Testis (tissue), 2 donors: ENCODE measurements at regions not wholly inside any gene's neighbourhood (a gene's known extent, or its start where the extent isn't known, plus 50 kb on each side); places are given as distances from the start of the nearest gene placed in this dataset.
"Not testable (repeated sequence)": the region's sequence is repeated elsewhere in the genome, so short reads cannot be mapped to it uniquely, and the experiment has no call there.

Experiments
- DNase-seq: peaks from one replicate; pipeline ENCODE4 v3.0.0-alpha.2; 2019
- H3K27ac ChIP-seq, 2 donors: fragments of 200-600 bp; sonication (generic); one replicate each; pipeline ENCODE4 v1.5.1; 2019
- H3K27me3 ChIP-seq: fragments of 200-600 bp; sonication (generic); one replicate; pipeline ENCODE4 v1.5.1; 2019
- H3K36me3 ChIP-seq: fragments of 200-600 bp; sonication (generic); one replicate; pipeline ENCODE4 v1.5.1; 2017; ENCODE audit warnings: low read depth; ENCODE audit errors: missing control alignments
- H3K4me1 ChIP-seq: fragments of 200-600 bp; sonication (generic); one replicate; pipeline ENCODE4 v1.5.1; 2019
- H3K4me3 ChIP-seq, 2 donors: fragments of 200-600 bp; sonication (generic); one replicate each; pipeline ENCODE4 v1.5.1; 2017 to 2019
- H3K9me3 ChIP-seq: fragments of 200-600 bp; sonication (generic); one replicate; pipeline ENCODE4 v1.5.1; 2017
- POLR2A ChIP-seq: fragments of 450-650 bp; IDR thresholded peaks from one replicate; pipeline ENCODE4 v1.6.1; 2017; ENCODE audit warnings: antibody characterized with exemption, mild to moderate bottlenecking, moderate library complexity
- WGBS, 2 donors: methylation state at CpG; one replicate each; pipeline ENCODE4 v1.1.5; 2018; 5-methylcytosine and 5-hydroxymethylcytosine counted together
- intact Hi-C: fragments of 100-400 bp; cut with DNase I; formaldehyde crosslinking; loops from one replicate; pipeline ENCODE4 v1.15.1; 2023; ENCODE audit warnings: low total_unique reads
- TF ChIP-seq, protein P1 (sequence below), 3 experiments: fragments of 450-650 bp in 2 of 3; fragments of 200-600 bp in 1 of 3; sonication (generic) in 1 of 3; IDR thresholded peaks; one replicate each; pipeline ENCODE4 v1.5.1; 2016 to 2019; ENCODE audit warnings: antibody characterized with exemption in 3 of 3, mild to moderate bottlenecking in 2 of 3, moderate library complexity in 1 of 3

- no peak for TF ChIP-seq POLR2A
- TF ChIP-seq, protein P1, sequence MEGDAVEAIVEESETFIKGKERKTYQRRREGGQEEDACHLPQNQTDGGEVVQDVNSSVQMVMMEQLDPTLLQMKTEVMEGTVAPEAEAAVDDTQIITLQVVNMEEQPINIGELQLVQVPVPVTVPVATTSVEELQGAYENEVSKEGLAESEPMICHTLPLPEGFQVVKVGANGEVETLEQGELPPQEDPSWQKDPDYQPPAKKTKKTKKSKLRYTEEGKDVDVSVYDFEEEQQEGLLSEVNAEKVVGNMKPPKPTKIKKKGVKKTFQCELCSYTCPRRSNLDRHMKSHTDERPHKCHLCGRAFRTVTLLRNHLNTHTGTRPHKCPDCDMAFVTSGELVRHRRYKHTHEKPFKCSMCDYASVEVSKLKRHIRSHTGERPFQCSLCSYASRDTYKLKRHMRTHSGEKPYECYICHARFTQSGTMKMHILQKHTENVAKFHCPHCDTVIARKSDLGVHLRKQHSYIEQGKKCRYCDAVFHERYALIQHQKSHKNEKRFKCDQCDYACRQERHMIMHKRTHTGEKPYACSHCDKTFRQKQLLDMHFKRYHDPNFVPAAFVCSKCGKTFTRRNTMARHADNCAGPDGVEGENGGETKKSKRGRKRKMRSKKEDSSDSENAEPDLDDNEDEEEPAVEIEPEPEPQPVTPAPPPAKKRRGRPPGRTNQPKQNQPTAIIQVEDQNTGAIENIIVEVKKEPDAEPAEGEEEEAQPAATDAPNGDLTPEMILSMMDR (IDR thresholded peaks at IDR 0.05): no peak
- Histone ChIP-seq H3K4me1 (no peaks in the 10 kb centered on the region), H3K9me3 (no peaks in the 10 kb centered on the region), H3K27me3 (no peaks in the 10 kb centered on the region), H3K36me3 (no peaks in the 10 kb centered on the region), H3K4me3 (no peak overlapping the region), H3K27ac (no peak overlapping the region)
- intact Hi-C loops: no loop called here
- WGBS, 2 donors: 90 to 91% methylated on average over 8 of the region's 8 CpGs
- no peak for DNase-seq
Observed at GRCh38 chr2:7861910-7862702, 819.8 kb upstream of the ID2 start.

GRCh38 chr2:7866104-7866503, 815.8 kb upstream of the ID2 start:
- no peaks in the 10 kb centered on the region for H3K27me3 ChIP-seq
- 89 to 95% methylated on average over 3 of the region's 3 CpGs for WGBS, 2 donors
- intact Hi-C loops: no loop called here
- no peaks in the 10 kb centered on the region for H3K36me3 ChIP-seq
- DNase-seq: no peak
- H3K4me1 ChIP-seq: no peaks in the 10 kb centered on the region
- H3K4me3 ChIP-seq: no peak overlapping the region
- no peaks in the 10 kb centered on the region for H3K9me3 ChIP-seq
- no peak overlapping the region for H3K27ac ChIP-seq
- TF ChIP-seq, protein P1 (IDR thresholded peaks at IDR 0.05): no peak
- TF ChIP-seq POLR2A: no peak

DNA sequence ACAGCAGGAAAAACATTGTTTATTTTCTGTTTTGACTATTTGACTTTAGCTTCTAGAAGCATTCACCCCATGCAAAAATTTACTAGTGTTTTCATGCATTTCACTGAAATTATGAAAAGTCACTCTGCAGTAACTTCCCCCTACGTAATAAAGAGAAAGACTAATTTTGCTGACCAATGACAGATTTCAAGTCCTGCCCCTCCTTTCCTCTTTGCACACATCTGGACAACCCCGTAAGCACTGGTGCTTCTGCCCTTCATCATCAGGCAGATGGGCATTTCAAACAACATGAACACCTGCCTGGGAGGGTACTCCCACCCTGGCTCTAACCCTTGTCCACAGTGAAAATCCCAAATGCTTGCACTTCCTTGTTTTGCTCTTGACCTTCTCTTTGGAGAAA, 815.0 kb upstream of the ID2 start:
- WGBS, 2 donors: 88 to 91% methylated on average over 2 of the region's 2 CpGs
- DNase-seq: no peak
- intact Hi-C loops: no loop called here
- Histone ChIP-seq H3K27me3 (no peaks in the 10 kb centered on the region), H3K9me3 (no peaks in the 10 kb centered on the region), H3K4me1 (no peaks in the 10 kb centered on the region), H3K4me3 (no peak overlapping the region), H3K36me3 (no peaks in the 10 kb centered on the region), H3K27ac (no peak overlapping the region)
- TF ChIP-seq, protein P1 (IDR thresholded peaks at IDR 0.05): no peak
- no peak for TF ChIP-seq POLR2A

DNA sequence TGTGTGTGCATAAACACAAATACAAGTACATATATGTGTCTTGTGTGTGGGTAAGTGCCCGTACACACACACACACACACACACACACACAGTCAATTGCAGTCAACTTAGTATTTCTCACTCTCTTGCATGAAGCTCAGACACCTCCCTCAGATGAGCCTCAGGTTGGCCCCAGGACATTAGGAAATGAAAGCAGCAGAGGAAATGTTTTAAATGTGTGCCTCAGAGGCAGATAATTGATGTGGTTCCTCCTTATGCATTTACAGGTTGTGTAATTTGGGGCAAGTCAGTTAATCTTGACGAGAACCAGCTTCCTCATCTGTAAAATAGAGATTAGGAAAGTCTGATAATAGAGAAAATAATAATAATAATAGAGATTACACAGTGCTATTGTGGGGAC, 814.0 kb upstream of the ID2 start:
- H3K9me3 ChIP-seq: no peaks in the 10 kb centered on the region
- H3K4me3 ChIP-seq: no peak overlapping the region
- WGBS, 2 donors: 74 to 85% methylated on average over 2 of the region's 2 CpGs
- H3K27ac ChIP-seq: no peak overlapping the region
- no peak for TF ChIP-seq POLR2A
- TF ChIP-seq, protein P1 (IDR thresholded peaks at IDR 0.05): no peak
- no peak for DNase-seq
- H3K36me3 ChIP-seq: no peaks in the 10 kb centered on the region
- no peaks in the 10 kb centered on the region for H3K27me3 ChIP-seq
- intact Hi-C loops: no loop called here
- no peaks in the 10 kb centered on the region for H3K4me1 ChIP-seq

DNA sequence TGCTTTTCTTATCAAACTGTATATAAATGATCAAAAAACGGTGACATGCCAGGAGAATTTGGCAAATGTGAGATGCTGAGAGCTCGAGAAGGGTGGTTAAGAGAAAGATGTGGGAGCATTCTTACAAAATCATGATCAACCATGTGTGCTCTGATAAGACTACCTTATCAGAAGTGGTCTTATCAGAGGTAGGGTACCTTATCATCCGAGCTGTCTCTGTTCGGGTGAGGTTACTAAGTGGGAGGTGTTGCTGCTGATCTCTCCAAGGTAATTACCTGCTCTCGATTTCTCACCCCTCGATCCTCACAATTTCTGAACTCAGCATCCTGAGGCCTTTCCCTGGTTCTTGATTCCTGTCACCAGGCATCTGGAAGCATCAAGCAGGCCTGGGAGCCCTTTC, 813.0 kb upstream of the ID2 start:
- WGBS, 2 donors: 66 to 72% methylated on average over 6 of the region's 6 CpGs
- Histone ChIP-seq H3K4me3 (no peak overlapping the region), H3K27ac (no peak overlapping the region), H3K9me3 (no peaks in the 10 kb centered on the region), H3K36me3 (no peaks in the 10 kb centered on the region), H3K4me1 (no peaks in the 10 kb centered on the region), H3K27me3 (no peaks in the 10 kb centered on the region)
- intact Hi-C loops: no loop called here
- no peak for DNase-seq
- no peak for TF ChIP-seq POLR2A
- TF ChIP-seq, protein P1 (IDR thresholded peaks at IDR 0.05): no peak

- H3K4me1 ChIP-seq, DNase-seq, H3K27ac ChIP-seq, H3K27me3 ChIP-seq, H3K36me3 ChIP-seq, intact Hi-C loops, H3K4me3 ChIP-seq, H3K9me3 ChIP-seq: not testable (repeated sequence)
- 86 to 89% methylated on average over 8 of the region's 8 CpGs for WGBS, 2 donors
Observed at GRCh38 chr2:7876445-7876844, 805.4 kb upstream of the ID2 start.

- H3K36me3 ChIP-seq, intact Hi-C loops: not testable (repeated sequence)
- 95% methylated on average over 9 to 10 of the region's 12 CpGs for WGBS, 2 donors
Observed at GRCh38 chr2:7878266-7878665, 803.6 kb upstream of the ID2 start.

More at GRCh38 chr2:7878266-7878665, 803.6 kb upstream of the ID2 start:
- not testable (repeated sequence) for H3K27ac ChIP-seq, H3K4me3 ChIP-seq, H3K27me3 ChIP-seq, H3K4me1 ChIP-seq, DNase-seq, H3K9me3 ChIP-seq
